ENCODE measurements at regions not wholly inside any gene's neighbourhood (a gene's known extent, or its start where the extent isn't known, plus 50 kb on each side); places are given as distances from the start of the nearest gene placed in this dataset.

- TF ChIP-seq RFX5 (IDR thresholded peaks at IDR 0.05; ENCODE audit: borderline replicate concordance, low read depth, low read length), result no peak
- no peak for TF ChIP-seq MAFK (IDR thresholded peaks at IDR 0.05; ENCODE audit: low read depth, low read length)
- no peak for TF ChIP-seq CREB1 (IDR thresholded peaks at IDR 0.05)
- no peak for TF ChIP-seq POLR2A (IDR thresholded peaks at IDR 0.05; ENCODE audit: control extremely low read depth in 1 of 2, low read depth in 2 of 2, low read length in 2 of 2)
- no peak for TF ChIP-seq HDAC2 (IDR thresholded peaks at IDR 0.05; ENCODE audit: borderline replicate concordance in 1 of 2, low read depth in 2 of 2, low read length in 2 of 2)
- TF ChIP-seq POLR2AphosphoS5 (IDR thresholded peaks at IDR 0.05; ENCODE audit: low read depth, low read length), result no peak
- no peak for TF ChIP-seq SIN3A (conservative IDR thresholded peaks at IDR 0.05 in 1 of 2, IDR thresholded peaks at IDR 0.05 in 1 of 2; ENCODE audit: low read depth in 1 of 2, low read length in 2 of 2)
- TF ChIP-seq CTCF (IDR thresholded peaks at IDR 0.05; ENCODE audit: control extremely low read depth in 1 of 3, insufficient read depth in 1 of 3, low read depth in 1 of 3, low read length in 3 of 3), result no peak
- no peak for TF ChIP-seq YY1 (IDR thresholded peaks at IDR 0.05; ENCODE audit: low read depth, low read length)
Measured at GRCh38 chr6:84526631-84527030, 237.8 kb downstream of the TBX18 start.

Data from H1 (cell line).